NCI-H1417 treated with DMSO at 0.1 percent for 48 hours (cell line): ENCODE measurements at regions not wholly inside any gene's neighbourhood (a gene's known extent, or its start where the extent isn't known, plus 50 kb on each side); places are given as distances from the start of the nearest gene placed in this dataset.

Experiments
- DNase-seq: peaks from one replicate; lab custom pipeline; 2025; lab: John Stamatoyannopoulos, UW

DNA sequence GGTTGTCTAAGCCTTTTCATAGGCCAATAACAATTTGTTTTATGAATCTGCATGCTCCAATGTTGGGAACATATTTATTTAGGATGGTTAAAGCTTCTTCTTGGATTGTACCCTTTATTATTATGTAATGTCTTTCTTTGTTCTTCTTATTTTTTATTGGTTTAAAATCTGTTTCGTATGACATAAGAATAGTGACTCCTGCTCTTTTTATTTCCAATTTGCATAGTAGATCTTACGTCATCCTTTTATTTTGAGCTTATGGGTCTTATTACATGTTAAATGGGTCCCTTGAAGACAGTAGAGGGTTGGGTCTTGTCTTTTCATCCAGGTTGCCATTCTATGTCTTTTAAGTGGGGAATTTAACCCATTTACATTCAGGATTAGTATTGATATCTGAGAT, 561.9 kb upstream of the GHITM start:
- DNase-seq, result no peak

DNA sequence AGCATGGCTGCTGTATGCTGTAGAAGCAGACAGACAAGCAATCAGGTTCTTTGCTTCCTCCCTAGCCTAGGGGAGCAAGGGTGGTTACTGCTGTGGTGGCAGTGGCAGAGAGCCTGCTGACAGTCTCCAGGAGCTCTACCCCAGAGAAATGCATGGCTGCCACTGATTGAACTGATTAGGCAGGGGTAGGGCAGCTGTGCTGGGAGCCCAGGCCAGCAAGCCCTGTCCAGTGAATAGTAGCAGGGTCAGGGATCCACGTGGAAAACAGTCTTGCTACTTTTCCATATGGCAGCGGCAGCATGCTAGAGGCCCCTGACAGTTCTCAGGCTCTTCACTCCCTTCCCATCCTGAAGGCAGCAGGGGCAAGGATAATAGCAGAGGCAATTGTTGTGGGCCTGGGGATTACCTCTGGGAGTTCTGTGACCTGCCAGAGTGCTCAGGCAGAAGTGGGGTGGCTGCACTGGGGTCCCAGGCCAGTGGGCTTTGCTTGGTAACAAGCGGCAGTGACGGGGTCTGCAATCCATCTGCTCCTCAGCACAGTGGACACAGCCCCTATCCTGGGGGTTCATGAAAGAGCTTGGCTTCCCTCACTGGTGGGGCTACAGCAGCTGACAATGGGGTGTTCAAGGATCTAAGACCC, 558.8 kb upstream of the GHITM start:
- DNase-seq, result no peak

DNA sequence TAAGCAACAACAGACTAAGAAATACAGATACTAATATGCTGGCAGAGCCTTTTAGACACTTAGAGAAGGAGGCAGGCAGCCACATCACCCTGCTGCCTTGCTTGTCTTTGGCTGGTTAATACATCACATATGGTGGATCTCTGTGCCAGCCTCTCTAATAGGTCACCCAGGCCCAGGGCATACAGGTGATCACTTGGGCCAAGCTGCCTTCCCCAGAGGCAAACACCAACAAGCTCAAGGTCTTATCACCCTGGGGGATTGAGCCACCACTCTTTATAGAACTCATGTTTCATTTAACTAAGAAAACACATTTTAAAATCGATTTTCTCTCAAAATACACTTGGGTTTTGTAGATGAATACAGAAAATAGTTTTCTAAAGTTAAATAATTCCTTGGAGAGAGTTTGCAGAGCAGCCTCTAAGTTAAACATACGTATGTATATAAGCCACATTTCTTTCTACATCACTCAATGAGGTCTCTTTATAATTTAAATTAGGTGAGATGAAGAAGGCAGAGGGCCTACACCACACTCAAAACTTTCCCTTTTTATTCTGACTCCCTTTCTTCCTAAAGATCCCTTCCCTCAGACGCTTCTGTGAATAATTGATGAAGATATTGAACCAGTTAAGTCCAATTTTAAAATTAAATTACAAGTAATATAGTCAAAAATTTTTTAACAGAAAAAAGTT, 556.8 kb upstream of the GHITM start:
- DNase-seq, result no peak

DNA sequence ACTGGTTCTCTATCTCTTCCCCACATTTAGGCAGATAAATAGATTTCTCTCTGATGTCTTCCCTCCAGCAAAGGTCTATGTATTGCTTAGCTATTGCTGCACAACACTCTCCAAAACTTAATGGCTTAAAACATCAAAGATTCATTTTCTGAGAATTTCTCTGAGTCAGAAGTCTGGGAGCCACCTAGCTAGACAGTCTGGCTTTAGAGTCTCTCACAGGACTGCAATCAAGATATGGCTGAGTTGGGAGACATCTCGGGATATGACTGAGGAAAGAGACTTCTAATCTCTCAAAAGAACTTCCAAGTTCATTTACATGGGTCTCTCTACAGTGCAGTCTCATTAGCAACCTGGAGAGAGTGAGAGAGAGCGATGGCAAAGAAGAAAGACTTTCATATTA, 553.6 kb upstream of the GHITM start:
- DNase-seq, result no peak

DNA sequence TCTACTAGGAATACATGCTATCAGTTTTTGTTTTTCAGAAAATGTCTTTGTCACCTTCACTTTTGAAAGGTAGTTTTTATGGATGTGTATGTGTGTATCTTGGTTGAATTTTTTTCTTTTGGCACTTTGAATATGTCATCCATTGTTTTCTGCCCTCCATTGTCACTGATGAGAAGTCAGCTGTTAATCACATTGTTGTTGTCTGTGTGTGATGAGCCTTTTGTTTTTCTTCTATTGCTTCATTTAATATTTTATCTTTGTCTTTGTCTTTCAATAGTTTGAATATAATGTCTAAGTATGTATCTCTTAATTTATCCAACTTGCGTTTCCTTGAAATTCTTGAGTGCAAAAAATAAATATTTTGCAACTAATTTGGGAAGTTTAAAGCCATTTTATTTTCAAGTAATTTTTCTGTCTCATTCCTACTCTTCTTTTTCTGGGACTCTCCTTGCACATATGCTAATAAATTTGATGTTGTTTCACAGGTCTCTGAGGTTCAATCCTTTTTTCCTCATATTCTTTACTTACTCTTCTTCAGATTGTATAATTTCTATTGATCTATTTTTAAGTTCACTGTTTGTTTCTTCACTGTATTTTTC, 546.9 kb upstream of the GHITM start:
- no peak for DNase-seq

DNA sequence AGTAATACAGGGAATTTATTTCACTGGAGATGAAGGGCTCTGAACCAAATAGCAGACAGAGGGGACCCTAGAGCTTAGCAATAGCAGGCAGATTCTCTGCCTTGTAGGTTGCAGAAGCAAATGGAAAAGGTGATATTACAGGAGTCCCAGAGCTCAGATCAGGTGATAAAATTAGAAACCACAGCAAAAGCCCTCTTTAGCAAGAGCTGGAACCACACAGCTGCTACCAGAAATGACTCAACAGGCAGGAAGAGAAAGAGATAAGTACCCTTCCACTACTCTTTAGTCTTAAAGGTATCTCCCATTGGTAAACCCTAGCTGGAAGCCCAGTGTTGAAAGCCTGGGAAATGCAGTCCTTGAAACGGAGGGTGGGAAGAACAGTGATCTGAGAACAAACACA, 535.6 kb upstream of the GHITM start:
- no peak for DNase-seq

DNA sequence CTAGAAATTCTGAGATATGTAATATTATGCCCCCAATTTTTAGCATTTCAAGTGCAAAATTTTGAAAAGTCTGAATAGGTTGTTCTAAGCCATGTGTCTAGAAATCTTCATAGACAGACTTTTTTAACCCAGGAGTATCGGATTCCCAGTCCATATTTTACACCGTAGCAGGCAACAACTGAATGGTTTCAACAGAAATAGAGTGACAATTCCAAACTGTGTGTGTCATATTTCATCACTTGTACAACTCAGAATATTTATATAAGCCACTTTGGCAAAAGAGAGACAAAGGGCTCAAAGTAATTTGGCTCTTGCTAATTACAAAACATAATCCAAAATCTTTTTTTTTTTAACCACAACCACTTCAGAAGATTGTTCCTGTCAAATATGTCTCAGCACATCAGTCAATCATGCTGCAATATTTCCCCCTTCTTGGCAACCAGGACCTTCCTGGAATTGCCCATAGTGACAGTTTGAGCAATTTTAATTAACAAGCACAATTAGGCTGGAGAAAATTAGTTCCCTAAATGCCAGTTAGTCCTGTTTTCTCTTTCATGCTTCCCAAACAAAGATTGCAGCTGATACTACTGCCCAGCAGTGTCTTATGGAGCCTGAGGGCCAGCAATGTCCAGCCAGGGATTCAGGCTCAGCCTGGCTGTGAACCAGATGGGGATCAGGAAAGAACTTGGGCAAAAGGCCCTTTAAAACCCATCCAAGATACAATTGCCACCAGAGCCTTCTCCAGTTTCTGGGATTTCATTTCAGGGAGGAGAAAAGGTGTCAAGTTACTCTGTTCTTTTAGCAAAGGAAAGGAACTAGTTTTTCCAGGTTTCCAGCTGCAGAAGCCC, 533.3 kb upstream of the GHITM start:
- DNase-seq, result no peak

DNA sequence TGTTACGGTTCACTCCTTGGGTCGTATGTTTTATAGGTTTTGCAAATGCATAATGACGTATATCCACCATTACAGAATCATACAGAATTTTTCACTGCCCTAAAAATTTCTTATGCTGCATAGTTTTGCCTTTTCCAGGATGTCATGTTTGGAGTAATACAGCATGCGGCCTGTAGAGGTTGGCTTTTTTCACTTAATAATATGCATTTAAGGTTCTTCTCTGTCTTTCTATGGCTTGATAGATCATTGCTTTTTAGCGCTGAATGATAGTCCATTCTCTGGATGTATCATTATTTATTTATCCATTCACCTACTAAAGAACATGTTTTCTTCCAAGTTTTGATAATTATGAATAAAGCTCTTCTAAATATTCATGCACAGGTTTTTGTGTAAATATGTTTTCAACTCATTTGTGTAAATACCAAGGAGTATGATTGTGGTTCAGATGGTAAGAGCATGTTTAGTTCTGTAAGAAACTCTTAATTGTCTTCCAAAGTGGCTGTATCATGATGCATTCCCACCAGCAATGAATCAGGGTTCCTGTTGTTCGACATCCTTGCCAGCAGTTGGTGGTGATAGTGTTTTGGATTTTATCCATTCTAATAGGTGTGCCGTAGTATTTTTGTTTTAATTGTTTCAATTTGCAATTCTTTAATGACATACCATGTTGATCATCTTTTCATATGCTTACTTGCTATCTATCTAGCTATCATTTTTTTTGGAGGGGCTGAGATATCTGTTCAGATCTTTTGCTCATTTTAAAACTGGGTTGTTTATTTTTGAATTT, 531.2 kb upstream of the GHITM start:
- DNase-seq, result no peak

DNA sequence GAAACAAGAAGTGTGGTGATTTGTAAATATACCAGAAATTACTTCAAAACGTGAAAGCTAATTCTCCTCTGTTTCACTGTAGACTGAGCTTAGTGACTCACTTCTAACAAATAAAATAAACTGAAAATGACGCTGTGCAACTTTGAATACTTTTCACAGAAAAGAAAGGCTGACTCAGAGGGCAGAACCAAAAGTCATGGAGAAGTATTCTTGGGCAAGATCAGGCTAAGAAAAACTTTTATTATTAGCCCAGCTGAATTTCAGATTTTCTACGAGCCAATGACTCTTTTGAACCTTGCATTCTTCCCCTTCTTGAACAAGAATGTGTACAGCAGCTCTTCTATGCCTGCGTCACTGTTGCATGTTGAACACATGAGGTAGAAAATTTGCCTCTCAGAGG, 527.3 kb upstream of the GHITM start:
- no peak for DNase-seq

DNA sequence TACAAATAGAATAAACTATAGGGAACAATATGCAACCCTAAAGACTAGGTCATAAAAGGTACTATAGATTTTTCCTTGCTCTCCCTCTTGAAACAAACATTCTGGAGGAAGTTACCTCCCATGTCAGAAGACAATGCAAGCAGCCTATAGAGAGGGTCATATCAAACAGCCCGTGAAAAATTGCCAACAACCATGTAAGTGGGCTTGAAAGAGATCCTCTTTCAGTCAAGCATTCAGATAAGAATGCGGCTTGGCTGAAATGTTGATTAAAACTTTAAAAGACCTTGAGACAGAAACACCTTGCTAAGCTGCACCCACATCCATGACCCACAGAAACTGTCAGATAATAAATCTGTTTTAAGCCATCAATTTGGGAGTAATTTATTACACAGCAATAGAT, 526.6 kb upstream of the GHITM start:
- DNase-seq, result no peak

DNA sequence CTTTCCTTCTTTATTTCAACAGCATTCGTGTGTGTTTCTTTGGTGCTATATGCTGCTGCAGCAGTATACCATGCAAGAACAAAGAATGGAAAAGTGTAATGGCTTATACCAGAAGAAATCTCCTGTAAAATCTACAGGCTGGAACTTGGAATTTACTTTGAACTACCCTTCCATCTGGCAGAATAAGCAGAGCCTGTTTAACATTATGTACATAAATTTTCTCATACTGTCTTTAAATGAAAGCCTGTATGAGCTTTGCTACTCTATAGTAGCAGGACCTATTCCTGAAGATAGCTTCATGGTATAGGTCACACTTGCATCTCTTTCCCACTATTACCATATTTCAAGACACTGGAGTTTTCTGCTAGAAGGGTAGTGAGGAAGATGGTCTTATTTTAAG, 522.1 kb upstream of the GHITM start:
- DNase-seq, result no peak

DNA sequence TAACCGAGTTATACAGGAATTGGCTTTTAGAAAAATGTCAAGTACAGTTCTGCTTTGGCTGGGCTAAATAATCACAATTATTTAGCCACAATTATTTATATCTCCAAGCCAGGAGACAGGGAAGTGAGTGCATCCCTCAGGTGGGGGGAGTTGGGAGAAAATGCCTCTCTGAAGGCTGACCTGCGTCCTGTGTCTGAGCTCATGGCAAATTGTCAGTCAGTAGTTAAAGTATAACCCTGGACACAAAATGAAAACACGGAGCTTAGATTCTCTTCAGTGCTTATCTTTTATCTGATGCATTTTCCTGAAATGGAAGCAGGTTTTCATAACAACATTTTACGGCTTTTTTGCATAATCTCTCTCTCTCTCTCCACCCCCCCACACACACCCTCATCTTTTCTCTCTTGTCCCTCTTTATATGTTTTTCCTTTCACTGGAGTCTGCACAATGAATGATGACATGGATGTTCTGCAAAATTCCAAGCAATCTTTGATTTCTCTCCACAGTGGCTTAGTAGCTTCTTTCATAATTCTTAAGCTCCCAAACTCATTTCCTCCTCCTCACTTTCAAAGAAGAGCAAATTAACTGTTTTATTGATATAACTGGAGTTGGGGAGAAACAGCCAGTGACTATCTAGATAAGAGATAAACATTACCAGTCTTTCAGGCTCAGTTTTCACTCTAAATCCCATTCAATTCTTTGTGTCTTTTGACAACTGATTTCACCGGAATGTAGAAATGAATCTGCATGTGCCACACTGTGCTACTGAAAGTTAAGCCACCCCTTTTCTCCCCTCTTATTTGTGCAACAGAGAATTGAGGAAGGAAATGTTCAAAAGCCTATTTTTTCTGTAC, 521.4 kb upstream of the GHITM start:
- DNase-seq, result no peak

DNA sequence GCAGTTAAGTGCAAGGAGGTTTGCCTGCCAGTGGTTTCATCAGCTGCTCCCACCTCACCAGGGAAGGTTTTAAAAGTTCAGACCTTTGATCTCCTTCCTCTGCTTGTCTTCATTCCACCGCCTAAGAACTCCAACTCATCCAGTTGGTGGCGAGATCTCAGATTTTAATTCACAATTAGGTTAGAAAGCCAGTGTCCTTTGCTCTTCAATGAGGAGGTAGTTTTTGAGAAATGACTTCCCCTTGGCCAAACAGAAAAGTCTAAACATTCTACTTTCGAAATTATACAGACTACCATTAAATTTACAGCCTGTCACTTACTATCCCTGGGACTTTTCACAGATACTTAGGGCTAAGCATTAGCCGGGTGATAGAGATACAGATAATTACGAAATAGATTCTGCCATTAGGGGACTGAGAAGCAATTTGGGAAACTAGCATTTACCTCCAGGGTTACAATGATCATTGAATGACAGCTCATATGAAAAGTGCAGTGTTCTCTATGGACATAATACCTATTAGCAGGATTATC, 513.4 kb upstream of the GHITM start:
- DNase-seq, result no peak

DNA sequence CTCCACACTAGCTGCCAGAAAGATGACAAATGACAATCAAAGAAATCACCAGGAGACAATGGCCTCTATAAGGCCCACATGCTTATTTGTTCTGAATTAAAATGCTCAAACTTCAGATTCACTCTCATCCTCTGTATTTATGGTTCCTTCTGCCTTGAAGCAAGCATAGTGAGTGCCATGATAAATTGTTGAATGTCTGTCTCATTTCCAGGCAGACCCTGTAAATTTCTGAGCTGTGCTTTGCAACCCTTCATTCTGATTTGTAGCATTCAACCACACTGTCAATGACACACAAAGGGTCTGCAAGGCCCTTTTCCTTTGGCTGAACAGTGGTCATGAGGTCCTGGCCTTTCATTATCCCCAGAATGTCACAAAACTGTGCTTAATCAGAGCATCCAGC, 506.6 kb upstream of the GHITM start:
- no peak for DNase-seq

DNA sequence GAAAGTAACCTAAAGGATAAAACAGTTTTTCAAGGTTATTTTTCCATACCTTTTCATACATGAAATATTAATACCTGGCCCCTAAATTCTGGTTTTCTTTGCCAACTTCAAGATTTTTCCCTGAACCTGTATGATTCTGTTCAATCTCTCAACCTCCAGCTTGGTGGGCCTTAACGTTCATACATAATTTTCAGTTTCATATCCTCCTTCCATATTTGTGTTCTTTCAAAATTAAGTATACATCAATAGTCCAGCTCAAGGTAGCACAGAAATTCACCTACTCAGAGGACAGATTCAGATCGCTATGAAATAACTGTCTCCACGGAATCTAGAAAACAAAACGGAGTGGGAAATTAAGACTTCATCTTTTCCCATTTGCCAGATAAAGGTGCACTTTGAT, 505.8 kb upstream of the GHITM start:
- DNase-seq, result no peak

DNA sequence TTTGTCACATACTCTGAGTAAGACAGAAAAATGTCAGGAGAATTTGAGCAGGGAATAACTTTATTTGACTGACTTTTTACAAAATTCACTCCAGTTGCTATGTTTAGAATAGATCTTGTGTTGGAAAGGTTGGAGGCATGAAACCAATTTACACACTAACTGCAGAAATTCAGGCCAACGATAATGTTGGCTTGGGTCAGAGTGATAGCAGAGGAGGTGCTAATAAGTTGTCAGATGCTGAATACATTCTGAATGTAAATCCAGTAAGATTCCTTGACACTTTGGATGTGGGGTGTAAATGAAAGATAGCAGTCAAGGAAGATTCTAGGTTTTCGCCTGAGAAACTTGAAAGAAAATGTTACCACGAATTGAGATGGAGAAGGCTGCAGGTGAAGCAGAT, 502.5 kb upstream of the GHITM start:
- DNase-seq, result no peak

DNA sequence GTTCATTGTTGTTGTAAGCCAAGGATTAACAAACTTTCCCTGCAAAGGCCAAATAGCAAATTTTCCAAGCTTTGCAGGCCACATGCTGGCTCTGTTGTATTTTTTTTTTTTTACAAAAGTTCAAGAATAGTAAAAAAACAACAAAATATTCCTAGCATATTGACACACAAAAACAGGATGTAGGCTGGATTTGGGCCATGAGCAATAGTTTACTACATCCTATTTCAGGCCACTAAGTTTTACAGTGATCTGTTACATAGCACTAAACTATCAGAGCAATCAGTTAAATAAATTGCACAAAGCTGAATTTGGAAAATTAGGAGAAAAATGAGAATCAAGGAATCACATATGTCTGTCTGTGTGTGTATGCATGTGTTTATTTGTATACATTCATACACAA, 491.8 kb upstream of the GHITM start:
- DNase-seq, result no peak

DNA sequence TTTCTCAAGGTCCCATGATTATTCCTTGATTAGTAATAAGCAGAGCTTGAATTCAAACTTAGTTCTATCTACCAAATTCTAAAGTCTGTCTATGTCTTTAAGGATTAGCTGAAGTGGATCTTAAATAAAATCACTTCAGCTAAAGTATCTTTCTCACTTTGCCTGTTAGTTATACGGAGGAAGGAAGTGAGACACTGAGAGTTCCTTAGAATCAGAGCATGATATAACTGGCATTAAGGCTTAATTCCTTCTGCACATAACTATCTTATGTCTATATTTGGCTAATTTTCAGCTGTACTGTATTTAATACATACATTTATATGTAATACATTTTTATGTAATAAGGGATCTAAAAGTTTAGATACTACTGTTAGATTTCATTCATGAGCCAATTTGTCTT, 491.1 kb upstream of the GHITM start:
- DNase-seq, result no peak

DNA sequence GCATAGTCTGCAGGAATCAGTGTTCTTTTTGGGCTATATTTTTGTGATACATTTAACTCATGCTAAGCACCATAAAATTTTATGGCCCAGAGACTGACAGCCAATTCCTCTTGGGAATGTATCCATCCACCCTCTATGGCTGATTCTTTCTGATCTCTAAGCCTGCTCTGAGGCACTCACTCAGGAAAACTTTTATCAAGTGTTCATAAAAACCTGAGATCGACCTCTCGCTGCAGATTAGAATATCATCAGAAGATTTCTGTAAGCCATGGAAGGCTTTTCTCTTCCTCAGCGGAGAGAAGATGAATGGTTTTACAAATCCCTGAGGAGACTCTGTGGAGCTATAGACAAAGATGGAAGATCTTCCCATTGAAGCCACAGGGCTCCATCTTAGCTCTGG, 489.8 kb upstream of the GHITM start:
- DNase-seq, result no peak

DNA sequence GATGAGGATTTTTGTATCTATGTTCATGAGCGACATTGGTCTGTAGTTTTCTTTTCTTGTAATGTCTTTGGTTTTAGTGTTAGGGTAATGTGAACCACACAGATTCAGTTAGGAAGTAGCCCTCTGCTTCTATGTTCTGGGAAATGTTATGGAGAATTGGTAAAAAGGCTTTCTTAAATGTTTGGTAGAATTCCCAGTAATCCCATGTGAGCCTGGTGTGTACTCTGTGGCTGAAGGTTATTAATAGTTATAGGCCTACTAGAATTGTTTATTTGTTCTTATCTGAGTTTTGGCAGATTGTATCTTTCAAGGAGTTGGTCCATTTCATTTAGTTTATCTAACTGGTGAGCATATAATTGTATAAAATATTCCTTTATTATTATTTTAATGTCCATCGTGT, 484.6 kb upstream of the GHITM start:
- no peak for DNase-seq

DNA sequence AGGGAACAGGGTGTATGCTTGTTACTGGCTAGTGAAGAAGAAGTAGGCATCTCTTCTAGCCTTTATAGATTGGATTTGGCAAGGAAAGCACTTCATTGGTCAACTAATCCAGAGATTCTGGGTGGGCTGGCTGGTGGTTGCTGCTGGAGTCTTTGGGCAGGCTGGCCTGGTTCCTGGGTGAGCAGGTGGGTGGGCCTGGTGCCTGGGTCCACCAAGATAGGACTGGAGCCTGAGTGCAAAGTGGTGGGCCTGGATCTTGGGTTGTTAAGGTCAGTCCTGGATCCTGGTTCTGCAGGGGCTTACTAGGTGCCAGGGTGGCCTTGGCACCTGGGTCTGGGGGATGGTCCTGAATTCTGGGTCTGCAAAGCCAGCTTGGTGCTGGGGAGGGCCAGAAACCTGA, 482.4 kb upstream of the GHITM start:
- DNase-seq, result no peak
